Right atrium auricular region (tissue), 2 donors: ENCODE measurements at regions not wholly inside any gene's neighbourhood (a gene's known extent, or its start where the extent isn't known, plus 50 kb on each side); places are given as distances from the start of the nearest gene placed in this dataset.

Experiments
- DNase-seq: peaks from one replicate; pipeline ENCODE4 v3.0.0-alpha.2; 2019; ENCODE audit warnings: low spot score
- H3K27ac ChIP-seq, 2 donors: fragments of 200-600 bp; sonication (generic); 1 replicate in 1 of 2; 2 replicates in 1 of 2; pipeline ENCODE4 v1.5.1; 2016 to 2019
- H3K27me3 ChIP-seq, 2 donors: fragments of 200-600 bp; sonication (generic); one replicate each; pipeline versions ENCODE4 v1.5.1 to v1.6.0; 2017 to 2019
- H3K36me3 ChIP-seq: fragments of 200-600 bp; sonication (generic); one replicate; pipeline ENCODE4 v1.5.1; 2016
- H3K4me1 ChIP-seq, 2 donors: fragments of 200-600 bp; sonication (generic); one replicate each; pipeline versions ENCODE4 v1.5.1 to v1.6.0; 2017 to 2019
- H3K4me3 ChIP-seq, 2 donors: fragments of 200-600 bp; sonication (generic); 1 replicate in 1 of 2; 2 replicates in 1 of 2; pipeline ENCODE4 v1.5.1; 2017 to 2019; ENCODE audit warnings: mild to moderate bottlenecking in 1 of 2, moderate library complexity in 1 of 2
- H3K9me3 ChIP-seq, 2 donors: fragments of 200-600 bp; sonication (generic); one replicate each; pipeline ENCODE4 v1.5.1; 2019
- TF ChIP-seq, protein P1 (sequence below), 2 donors: fragments of 200-600 bp; sonication (generic); IDR thresholded peaks; one replicate each; pipeline ENCODE4 v1.5.1; 2019; ENCODE audit warnings: antibody characterized with exemption in 2 of 2

DNA sequence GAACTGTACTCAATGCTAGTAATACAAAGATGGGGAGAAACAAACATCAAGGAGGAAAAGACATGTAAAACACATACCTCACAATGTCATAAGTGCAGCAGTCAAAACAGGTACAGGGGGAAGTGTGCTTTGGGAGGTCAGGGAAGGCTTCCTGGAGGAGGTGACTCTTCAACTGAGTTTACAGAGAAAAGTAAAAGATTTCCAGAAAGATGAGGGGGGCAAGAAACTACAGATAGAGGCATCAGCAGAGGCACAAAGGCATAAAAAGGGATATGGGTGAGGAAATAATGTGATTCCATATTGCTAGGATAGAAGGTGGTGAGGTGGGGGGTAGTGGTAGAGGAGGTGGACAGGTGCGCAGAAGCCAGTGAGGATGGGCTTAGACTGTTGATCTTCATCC is 95.0 kb downstream of the LSM5 start:
- H3K27ac ChIP-seq: no peak overlapping the region
- H3K4me3 ChIP-seq: no peak overlapping the region
- DNase-seq: no peak
- H3K36me3 ChIP-seq: no peaks in the 10 kb centered on the region
- H3K4me1 ChIP-seq: no peaks in the 10 kb centered on the region
- no peaks in the 10 kb centered on the region for H3K9me3 ChIP-seq
- no peaks in the 10 kb centered on the region for H3K27me3 ChIP-seq
- TF ChIP-seq, protein P1, sequence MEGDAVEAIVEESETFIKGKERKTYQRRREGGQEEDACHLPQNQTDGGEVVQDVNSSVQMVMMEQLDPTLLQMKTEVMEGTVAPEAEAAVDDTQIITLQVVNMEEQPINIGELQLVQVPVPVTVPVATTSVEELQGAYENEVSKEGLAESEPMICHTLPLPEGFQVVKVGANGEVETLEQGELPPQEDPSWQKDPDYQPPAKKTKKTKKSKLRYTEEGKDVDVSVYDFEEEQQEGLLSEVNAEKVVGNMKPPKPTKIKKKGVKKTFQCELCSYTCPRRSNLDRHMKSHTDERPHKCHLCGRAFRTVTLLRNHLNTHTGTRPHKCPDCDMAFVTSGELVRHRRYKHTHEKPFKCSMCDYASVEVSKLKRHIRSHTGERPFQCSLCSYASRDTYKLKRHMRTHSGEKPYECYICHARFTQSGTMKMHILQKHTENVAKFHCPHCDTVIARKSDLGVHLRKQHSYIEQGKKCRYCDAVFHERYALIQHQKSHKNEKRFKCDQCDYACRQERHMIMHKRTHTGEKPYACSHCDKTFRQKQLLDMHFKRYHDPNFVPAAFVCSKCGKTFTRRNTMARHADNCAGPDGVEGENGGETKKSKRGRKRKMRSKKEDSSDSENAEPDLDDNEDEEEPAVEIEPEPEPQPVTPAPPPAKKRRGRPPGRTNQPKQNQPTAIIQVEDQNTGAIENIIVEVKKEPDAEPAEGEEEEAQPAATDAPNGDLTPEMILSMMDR (IDR thresholded peaks at IDR 0.05): no peak

DNA sequence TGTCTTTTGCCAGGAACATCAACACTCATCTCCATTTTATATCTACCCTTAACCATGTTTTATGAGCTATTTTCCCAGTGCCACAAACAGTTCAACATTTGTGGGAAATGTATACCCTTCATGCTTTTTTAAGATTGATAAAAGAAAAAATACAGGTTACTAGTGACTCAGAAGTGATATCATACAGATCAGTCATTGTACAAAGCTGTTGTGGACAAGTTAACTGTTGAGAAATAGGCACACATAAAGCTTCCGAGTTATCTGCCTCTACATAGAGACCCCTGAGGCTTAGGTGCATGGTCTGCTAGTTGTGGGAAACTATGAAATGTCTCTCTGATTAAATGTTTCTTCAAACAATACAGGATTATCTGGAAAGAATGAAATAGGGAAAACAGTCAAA is 96.3 kb downstream of the LSM5 start:
- Histone ChIP-seq H3K27ac (no peak overlapping the region), H3K4me1 (no peaks in the 10 kb centered on the region), H3K27me3 (no peaks in the 10 kb centered on the region), H3K36me3 (no peaks in the 10 kb centered on the region), H3K4me3 (no peak overlapping the region), H3K9me3 (no peaks in the 10 kb centered on the region)
- no peak for DNase-seq
- TF ChIP-seq, protein P1 (IDR thresholded peaks at IDR 0.05): no peak

DNA sequence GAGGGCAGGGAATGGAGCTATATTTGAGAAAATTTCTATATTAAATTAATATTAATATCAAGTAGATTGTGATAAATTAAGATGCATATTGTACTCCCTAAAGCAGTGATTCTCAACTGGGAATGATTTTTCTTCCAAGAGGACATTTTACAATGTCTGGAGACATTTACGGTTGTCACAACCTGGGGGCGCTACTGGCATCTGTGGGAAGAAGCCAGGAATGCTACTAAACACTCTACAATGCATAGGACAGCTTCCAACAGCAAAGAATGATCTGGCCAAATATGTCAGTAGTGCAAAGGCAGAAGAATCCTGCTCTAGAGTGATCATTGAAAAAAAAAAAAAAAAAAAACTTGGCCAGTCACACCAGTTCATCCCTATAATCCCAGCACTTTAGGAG is 100.0 kb downstream of the LSM5 start:
- Histone ChIP-seq H3K4me3 (no peak overlapping the region), H3K27me3 (no peaks in the 10 kb centered on the region), H3K4me1 (no peaks in the 10 kb centered on the region), H3K36me3 (no peaks in the 10 kb centered on the region), H3K9me3 (no peaks in the 10 kb centered on the region), H3K27ac (no peak overlapping the region)
- no peak for DNase-seq
- TF ChIP-seq, protein P1 (IDR thresholded peaks at IDR 0.05): no peak

DNA sequence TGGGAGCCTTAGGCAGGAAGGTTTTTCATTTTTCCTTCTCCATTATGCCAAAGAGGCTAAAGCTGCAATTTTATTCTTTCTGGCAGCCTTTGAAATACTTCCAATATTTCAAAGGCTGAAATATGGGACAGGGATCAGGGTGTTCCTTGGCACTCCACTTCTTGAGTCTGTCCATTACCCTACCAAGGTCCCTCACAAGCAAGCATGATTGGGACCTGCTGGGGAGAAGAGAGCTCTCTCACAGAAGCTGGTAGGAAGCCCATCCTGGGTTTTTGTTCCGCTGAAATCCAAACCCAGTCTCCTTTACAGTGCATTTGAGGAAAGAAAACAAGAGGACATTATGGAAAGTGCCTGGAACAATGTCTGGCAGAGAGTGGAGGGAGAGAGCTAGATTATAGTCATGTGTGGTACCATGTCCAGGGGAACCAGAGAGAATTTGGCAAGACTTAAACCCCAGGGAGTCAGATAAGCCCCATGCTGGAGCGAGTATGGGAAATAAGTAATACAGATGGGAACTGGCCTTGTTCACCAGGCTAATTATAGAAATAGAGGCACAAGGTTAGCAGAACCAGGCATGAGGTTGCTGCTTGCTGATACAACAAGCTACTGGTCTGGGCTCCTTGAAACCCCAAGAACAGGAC is 104.7 kb downstream of the LSM5 start:
- no peak overlapping the region for H3K4me3 ChIP-seq
- DNase-seq: no peak
- TF ChIP-seq, protein P1 (IDR thresholded peaks at IDR 0.05): no peak
- H3K27ac ChIP-seq: no peak overlapping the region
- no peaks in the 10 kb centered on the region for H3K36me3 ChIP-seq
- H3K9me3 ChIP-seq: no peaks in the 10 kb centered on the region
- H3K27me3 ChIP-seq: no peaks in the 10 kb centered on the region
- no peaks in the 10 kb centered on the region for H3K4me1 ChIP-seq

DNA sequence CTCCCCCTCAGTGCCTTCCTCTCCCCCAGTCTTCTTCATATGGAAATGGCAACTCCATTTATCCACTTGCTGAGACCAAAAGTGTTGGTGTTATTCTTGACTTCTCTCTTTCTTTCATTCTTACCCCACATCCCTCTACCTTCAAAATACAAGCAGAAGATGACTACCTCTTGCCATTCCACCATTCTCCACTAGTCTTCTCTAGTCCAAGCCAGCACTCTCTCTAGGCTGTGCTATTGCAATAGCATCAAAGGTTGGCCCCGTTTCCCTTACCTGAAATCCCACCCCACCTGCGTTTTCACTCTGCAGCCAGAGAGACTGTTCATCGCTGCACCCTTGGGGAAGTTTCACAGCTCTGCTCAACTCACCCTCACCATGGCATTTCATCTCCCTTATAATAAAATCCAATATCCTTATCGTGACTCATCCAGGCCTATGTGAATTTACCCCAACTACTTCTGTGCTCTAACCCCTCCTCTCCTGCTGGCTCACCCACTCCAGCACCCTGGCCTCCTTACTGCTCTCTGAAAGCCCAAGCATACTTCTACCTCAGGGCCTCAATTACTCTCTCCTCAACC is 109.1 kb downstream of the LSM5 start:
- no peaks in the 10 kb centered on the region for H3K36me3 ChIP-seq
- no peaks in the 10 kb centered on the region for H3K27me3 ChIP-seq
- TF ChIP-seq, protein P1 (IDR thresholded peaks at IDR 0.05): no peak

More for the DNA sequence above, 109.1 kb downstream of the LSM5 start:
- Histone ChIP-seq H3K4me3 (no peak overlapping the region), H3K27ac (no peak overlapping the region), H3K4me1 (no peaks in the 10 kb centered on the region), H3K9me3 (no peaks in the 10 kb centered on the region)
- no peak for DNase-seq
